ENCODE measurements at regions not wholly inside any gene's neighbourhood (a gene's known extent, or its start where the extent isn't known, plus 50 kb on each side); places are given as distances from the start of the nearest gene placed in this dataset.

- Histone ChIP-seq H3K27me3 (ENCODE audit: control insufficient read depth, insufficient read depth, low read length) (no peaks in the 10 kb centered on the region), H3K9ac (ENCODE audit: insufficient read depth, low read length) (no peak overlapping the region), H3K79me2 (ENCODE audit: control insufficient read depth, insufficient read depth, low read length) (no peaks in the 10 kb centered on the region), H2AFZ (ENCODE audit: low read length) (no peak overlapping the region), H3K4me1 (ENCODE audit: control insufficient read depth, extremely low read depth, insufficient read depth, low read length) (no peaks in the 10 kb centered on the region), H3K9me3 (ENCODE audit: control insufficient read depth, insufficient read depth, low read depth, low read length) (no peaks in the 10 kb centered on the region), H3K4me2 (ENCODE audit: extremely low read depth, insufficient read depth, low read length) (no peak overlapping the region), H3K36me3 (ENCODE audit: control insufficient read depth, insufficient read depth, low read length) (no peaks in the 10 kb centered on the region), H3K4me3 (replicated peaks in 1 of 4; ENCODE audit: control extremely low read depth in 1 of 4, insufficient read depth in 1 of 4, low read depth in 3 of 4, low read length in 4 of 4) (no peak overlapping the region), H3K27ac (ENCODE audit: insufficient read depth, low read length) (no peak overlapping the region), H4K20me1 (ENCODE audit: control insufficient read depth, extremely low read depth, insufficient read depth, low read length) (no peaks in the 10 kb centered on the region)
- no peak for DNase-seq (ENCODE audit: low read depth in 2 of 2)
- TF ChIP-seq CTCF (conservative IDR thresholded peaks at IDR 0.05 in 1 of 2, IDR thresholded peaks at IDR 0.05 in 1 of 2; ENCODE audit: low read depth in 1 of 2, low read length in 2 of 2) (no peak), EZH2 (IDR thresholded peaks at IDR 0.05; ENCODE audit: low read length, missing control alignments) (no peak)
Measured at GRCh38 chr13:78131346-78131745, 212.7 kb upstream of the EDNRB start.

- no peaks in the 10 kb centered on the region for H3K4me1 ChIP-seq (ENCODE audit: control insufficient read depth, extremely low read depth, insufficient read depth, low read length)
- no peak overlapping the region for H2AFZ ChIP-seq (ENCODE audit: low read length)
- H3K27me3 ChIP-seq (ENCODE audit: control insufficient read depth, insufficient read depth, low read length), result no peaks in the 10 kb centered on the region
- H3K27ac ChIP-seq (ENCODE audit: insufficient read depth, low read length), result no peak overlapping the region
- H3K4me3 ChIP-seq (replicated peaks in 1 of 4; ENCODE audit: control extremely low read depth in 1 of 4, insufficient read depth in 1 of 4, low read depth in 3 of 4, low read length in 4 of 4), result no peak overlapping the region
- H3K79me2 ChIP-seq (ENCODE audit: control insufficient read depth, insufficient read depth, low read length), result no peaks in the 10 kb centered on the region
- no peaks in the 10 kb centered on the region for H3K9me3 ChIP-seq (ENCODE audit: control insufficient read depth, insufficient read depth, low read depth, low read length)
- H3K36me3 ChIP-seq (ENCODE audit: control insufficient read depth, insufficient read depth, low read length), result no peaks in the 10 kb centered on the region
- no peak overlapping the region for H3K4me2 ChIP-seq (ENCODE audit: extremely low read depth, insufficient read depth, low read length)
- H4K20me1 ChIP-seq (ENCODE audit: control insufficient read depth, extremely low read depth, insufficient read depth, low read length), result no peaks in the 10 kb centered on the region
- TF ChIP-seq CTCF (conservative IDR thresholded peaks at IDR 0.05 in 1 of 2, IDR thresholded peaks at IDR 0.05 in 1 of 2; ENCODE audit: low read depth in 1 of 2, low read length in 2 of 2), result no peak
- TF ChIP-seq EZH2 (IDR thresholded peaks at IDR 0.05; ENCODE audit: low read length, missing control alignments), result no peak
- H3K9ac ChIP-seq (ENCODE audit: insufficient read depth, low read length), result no peak overlapping the region
- no peak for DNase-seq (ENCODE audit: low read depth in 2 of 2)
Measured at GRCh38 chr13:78129823-78130222, 211.2 kb upstream of the EDNRB start.

- Histone ChIP-seq H3K4me3 (replicated peaks in 1 of 4; ENCODE audit: control extremely low read depth in 1 of 4, insufficient read depth in 1 of 4, low read depth in 3 of 4, low read length in 4 of 4) (no peak overlapping the region), H3K27ac (ENCODE audit: insufficient read depth, low read length) (no peak overlapping the region), H3K9me3 (ENCODE audit: control insufficient read depth, insufficient read depth, low read depth, low read length) (no peaks in the 10 kb centered on the region), H4K20me1 (ENCODE audit: control insufficient read depth, extremely low read depth, insufficient read depth, low read length) (no peaks in the 10 kb centered on the region), H2AFZ (ENCODE audit: low read length) (no peak overlapping the region), H3K4me2 (ENCODE audit: extremely low read depth, insufficient read depth, low read length) (no peak overlapping the region), H3K9ac (ENCODE audit: insufficient read depth, low read length) (no peak overlapping the region), H3K36me3 (ENCODE audit: control insufficient read depth, insufficient read depth, low read length) (no peaks in the 10 kb centered on the region), H3K27me3 (ENCODE audit: control insufficient read depth, insufficient read depth, low read length) (no peaks in the 10 kb centered on the region), H3K79me2 (ENCODE audit: control insufficient read depth, insufficient read depth, low read length) (no peaks in the 10 kb centered on the region), H3K4me1 (ENCODE audit: control insufficient read depth, extremely low read depth, insufficient read depth, low read length) (no peaks in the 10 kb centered on the region)
- no peak for DNase-seq (ENCODE audit: low read depth in 2 of 2)
- TF ChIP-seq CTCF (conservative IDR thresholded peaks at IDR 0.05 in 1 of 2, IDR thresholded peaks at IDR 0.05 in 1 of 2; ENCODE audit: low read depth in 1 of 2, low read length in 2 of 2) (no peak), EZH2 (IDR thresholded peaks at IDR 0.05; ENCODE audit: low read length, missing control alignments) (no peak)
Measured at GRCh38 chr13:78129359-78129758, 210.7 kb upstream of the EDNRB start.

Measured in fibroblast of lung (primary cell).